Breast epithelium (tissue), 3 donors: ENCODE measurements at regions not wholly inside any gene's neighbourhood (a gene's known extent, or its start where the extent isn't known, plus 50 kb on each side); places are given as distances from the start of the nearest gene placed in this dataset.

Source experiments
- CTCF ChIP-seq, 3 donors: fragments of 450-650 bp; IDR thresholded peaks; one replicate each; pipeline ENCODE4 v1.5.1; 2016 to 2017; ENCODE audit warnings: antibody characterized with exemption in 3 of 3, mild to moderate bottlenecking in 3 of 3, moderate library complexity in 3 of 3
- POLR2A ChIP-seq: fragments of 450-650 bp; IDR thresholded peaks from one replicate; pipeline ENCODE4 v1.6.1; 2016; ENCODE audit warnings: antibody characterized with exemption, mild to moderate bottlenecking, moderate library complexity
- POLR2AphosphoS5 ChIP-seq, 3 donors: sonication (generic); formaldehyde crosslinking; IDR thresholded peaks; one replicate each; pipeline ENCODE4 v1.6.1; 2017; ENCODE audit warnings: antibody characterized with exemption in 3 of 3

- no peak for TF ChIP-seq CTCF (IDR thresholded peaks at IDR 0.05)
- no peak for TF ChIP-seq POLR2A
- no peak for TF ChIP-seq POLR2AphosphoS5 (IDR thresholded peaks at IDR 0.05)
These were observed 934.5 kb upstream of the TENM3 start for GRCh38 chr4:181308476-181309312.
